GM10266 (cell line): ENCODE measurements at regions not wholly inside any gene's neighbourhood (a gene's known extent, or its start where the extent isn't known, plus 50 kb on each side); places are given as distances from the start of the nearest gene placed in this dataset.

ENCODE experiments used
- DNase-seq: peaks from one replicate; pipeline ENCODE4 v3.0.0; 2012; ENCODE audit errors: extremely low spot score
- TF ChIP-seq, protein P1 (sequence below): IDR thresholded peaks from 2 replicates; pipeline ENCODE4 v1.5.1; 2012; ENCODE audit warnings: mild to moderate bottlenecking, low read depth; ENCODE audit not compliant: control insufficient read depth, insufficient read depth; ENCODE audit errors: missing control alignments

GRCh38 chr9:82115331-82115730 lies 126.8 kb downstream of the SPATA31D1 start:
- no peak for DNase-seq
- TF ChIP-seq, protein P1, sequence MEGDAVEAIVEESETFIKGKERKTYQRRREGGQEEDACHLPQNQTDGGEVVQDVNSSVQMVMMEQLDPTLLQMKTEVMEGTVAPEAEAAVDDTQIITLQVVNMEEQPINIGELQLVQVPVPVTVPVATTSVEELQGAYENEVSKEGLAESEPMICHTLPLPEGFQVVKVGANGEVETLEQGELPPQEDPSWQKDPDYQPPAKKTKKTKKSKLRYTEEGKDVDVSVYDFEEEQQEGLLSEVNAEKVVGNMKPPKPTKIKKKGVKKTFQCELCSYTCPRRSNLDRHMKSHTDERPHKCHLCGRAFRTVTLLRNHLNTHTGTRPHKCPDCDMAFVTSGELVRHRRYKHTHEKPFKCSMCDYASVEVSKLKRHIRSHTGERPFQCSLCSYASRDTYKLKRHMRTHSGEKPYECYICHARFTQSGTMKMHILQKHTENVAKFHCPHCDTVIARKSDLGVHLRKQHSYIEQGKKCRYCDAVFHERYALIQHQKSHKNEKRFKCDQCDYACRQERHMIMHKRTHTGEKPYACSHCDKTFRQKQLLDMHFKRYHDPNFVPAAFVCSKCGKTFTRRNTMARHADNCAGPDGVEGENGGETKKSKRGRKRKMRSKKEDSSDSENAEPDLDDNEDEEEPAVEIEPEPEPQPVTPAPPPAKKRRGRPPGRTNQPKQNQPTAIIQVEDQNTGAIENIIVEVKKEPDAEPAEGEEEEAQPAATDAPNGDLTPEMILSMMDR = no peak

DNA sequence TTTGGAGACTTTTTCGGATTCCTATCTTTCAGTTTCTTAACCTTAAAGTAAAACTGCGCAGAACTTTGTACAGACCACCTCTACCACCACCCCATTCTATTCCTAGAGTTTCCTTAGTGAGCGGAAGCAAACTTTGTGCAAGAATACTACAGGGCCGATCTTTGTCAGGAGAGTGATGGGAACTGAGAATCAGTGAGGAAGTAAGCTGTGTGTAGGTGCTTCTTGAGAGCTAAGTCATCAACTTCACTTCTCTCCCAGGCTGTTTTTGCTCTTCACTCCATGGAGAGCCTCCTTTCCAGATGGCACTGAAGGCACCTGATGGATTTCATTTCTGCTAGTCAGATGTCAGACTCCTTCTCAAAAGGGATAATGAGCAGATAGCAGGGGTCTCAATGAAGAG lies 127.3 kb downstream of the SPATA31D1 start:
- DNase-seq = no peak
- TF ChIP-seq, protein P1 = no peak

- DNase-seq = no peak
- TF ChIP-seq, protein P1 = no peak
Observed at GRCh38 chr9:82116556-82116955, 128.0 kb downstream of the SPATA31D1 start.

DNA sequence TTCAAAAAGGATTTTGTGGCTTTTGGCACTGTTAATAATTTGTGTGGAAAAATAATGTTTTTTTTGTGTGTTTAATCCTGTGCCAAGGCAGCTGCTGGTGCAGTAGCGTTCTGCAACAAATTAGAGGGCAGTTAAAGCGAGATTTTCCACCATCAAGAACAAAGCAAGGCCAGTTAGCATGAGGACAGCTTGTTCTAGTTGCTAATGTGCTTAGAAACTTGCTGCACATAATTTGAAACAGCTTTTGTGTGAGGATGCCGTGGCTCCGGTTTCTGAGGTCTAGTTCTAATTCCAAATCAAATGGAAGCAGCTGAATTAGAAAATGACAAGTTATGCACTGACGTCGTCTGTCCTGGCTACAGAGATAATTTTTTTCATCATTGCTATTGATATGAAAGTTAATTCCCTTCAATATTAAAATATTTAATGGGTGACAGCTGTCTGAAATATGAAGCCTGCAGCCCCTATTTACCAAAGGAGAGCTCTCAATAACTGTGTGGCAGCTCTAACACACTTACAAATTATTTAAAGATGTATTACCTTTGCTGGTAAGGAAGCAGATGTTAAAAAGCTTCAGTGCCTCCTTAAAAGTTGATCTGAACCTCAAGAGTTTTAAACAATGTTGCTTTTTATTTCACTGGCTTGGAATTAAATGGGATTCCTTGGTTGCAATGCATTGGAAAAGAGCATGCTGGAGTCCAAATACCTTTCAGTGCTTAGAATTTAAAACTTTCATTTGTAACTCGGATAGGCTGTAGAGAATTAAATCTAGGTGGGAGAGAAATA lies 128.6 kb downstream of the SPATA31D1 start:
- no peak for DNase-seq
- TF ChIP-seq, protein P1 = no peak

DNA sequence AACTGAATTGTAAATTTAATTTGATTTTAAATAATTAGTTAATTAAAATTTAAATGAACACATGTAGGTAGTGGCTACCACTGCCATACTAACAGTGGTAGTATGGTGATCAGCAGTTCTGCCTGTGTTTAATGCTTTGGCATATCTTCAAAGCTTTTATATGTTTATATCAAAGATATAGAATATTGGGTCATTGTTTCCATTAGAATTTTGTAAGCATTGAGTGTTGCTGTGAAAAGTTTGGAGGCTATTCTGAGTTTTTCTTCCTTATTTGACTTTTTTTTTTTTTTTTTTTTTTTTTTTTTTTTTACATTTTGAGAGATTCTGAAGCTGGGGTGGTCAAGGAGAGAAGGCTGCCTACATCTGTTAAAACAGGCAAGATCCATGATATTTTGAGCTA lies 134.2 kb downstream of the SPATA31D1 start:
- no peak for DNase-seq
- TF ChIP-seq, protein P1 = no peak

- DNase-seq = no peak
- TF ChIP-seq, protein P1 = no peak
Observed at GRCh38 chr9:82124090-82124489, 135.5 kb downstream of the SPATA31D1 start.

- TF ChIP-seq, protein P1 = no peak
Observed at GRCh38 chr9:82126256-82126655, 137.7 kb downstream of the SPATA31D1 start.

More at GRCh38 chr9:82126256-82126655, 137.7 kb downstream of the SPATA31D1 start:
- DNase-seq = no peak
